22Rv1 (cell line): ENCODE measurements at regions not wholly inside any gene's neighbourhood (a gene's known extent, or its start where the extent isn't known, plus 50 kb on each side); places are given as distances from the start of the nearest gene placed in this dataset.

Source experiments
- H3K27ac ChIP-seq: fragments of 450-650 bp; 2 replicates; pipeline ENCODE4 v1.5.1; 2017
- CTCF ChIP-seq: fragments of 450-650 bp; IDR thresholded peaks from 2 replicates; pipeline ENCODE4 v1.5.1; 2017; ENCODE audit warnings: mild to moderate bottlenecking
- ZFX ChIP-seq: fragments of 450-650 bp; IDR thresholded peaks from 2 replicates; pipeline ENCODE4 v1.6.1; 2017; ENCODE audit warnings: antibody characterized with exemption, borderline replicate concordance

GRCh38 chr17:31700973-31701372, 158.1 kb downstream of the COPRS start:
- no peak overlapping the region for H3K27ac ChIP-seq
- TF ChIP-seq ZFX (no peak), CTCF (no peak)

DNA sequence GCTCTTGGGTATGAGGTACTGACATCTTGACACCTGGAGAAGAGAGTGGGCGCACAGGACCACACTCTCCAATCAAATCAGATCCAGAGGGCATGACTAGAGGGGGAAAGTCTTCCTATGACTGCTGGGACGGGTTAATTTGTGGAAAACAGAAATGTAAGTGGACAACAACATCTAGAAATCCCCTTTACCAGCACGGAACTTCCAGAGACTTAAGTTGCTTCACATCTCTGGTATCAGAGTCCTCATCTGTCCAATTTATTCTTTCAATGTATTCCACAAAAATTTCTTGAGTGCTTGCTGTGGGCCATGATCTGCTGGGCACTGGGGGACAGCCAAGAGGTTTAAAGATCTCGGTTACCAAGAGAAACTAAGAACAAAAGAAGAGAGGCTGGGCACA, 159.2 kb downstream of the COPRS start:
- H3K27ac ChIP-seq, result no peak overlapping the region

DNA sequence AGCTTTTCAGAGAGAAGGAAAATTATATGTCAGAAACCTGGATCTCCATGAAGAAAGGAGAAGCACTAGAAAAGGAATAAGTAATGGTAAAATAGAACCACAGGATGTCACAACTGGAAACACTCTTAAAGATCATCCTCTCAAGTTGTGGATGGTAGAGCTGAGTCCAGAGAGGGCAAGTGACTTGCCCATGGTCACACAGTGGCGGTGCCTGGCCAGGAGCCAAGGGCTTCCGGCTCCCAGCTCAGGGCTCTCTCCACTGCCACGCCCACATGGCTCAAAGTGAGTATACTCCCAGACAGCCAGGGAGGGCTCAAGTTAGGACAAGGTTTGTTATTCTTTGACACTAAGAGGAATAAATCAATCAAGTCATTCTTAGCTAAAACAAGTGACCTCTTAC, 159.8 kb downstream of the COPRS start:
- H3K27ac ChIP-seq, result no peak overlapping the region
- no peak for TF ChIP-seq ZFX
- no peak for TF ChIP-seq CTCF

More for the DNA sequence above, 159.2 kb downstream of the COPRS start:
- TF ChIP-seq CTCF (no peak), ZFX (no peak)

DNA sequence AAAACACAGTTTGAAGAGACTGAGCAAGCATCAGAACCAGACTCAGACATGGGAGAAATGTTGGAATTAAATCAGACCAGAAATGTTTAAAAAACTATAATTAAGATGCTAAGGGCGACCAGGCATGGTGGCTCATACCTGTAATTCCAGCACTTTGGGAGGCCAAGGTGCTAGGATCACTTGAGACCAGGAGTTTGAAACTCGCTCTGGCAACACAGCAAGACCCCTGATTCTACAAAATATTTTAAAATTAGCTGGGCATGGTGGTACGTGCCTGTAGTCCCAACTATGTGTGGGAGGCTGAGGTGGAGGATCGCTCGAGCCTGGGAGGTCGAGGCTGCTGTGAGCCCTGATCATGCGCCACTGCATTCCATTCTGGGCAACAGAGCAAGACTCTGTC, 160.3 kb downstream of the COPRS start:
- TF ChIP-seq ZFX (no peak), CTCF (no peak)
- no peak overlapping the region for H3K27ac ChIP-seq

- no peak for TF ChIP-seq CTCF
- no peak for TF ChIP-seq ZFX
- H3K27ac ChIP-seq, result no peak overlapping the region
These were observed 161.2 kb downstream of the COPRS start for GRCh38 chr17:31697838-31698237.

- no peak for TF ChIP-seq CTCF
- TF ChIP-seq ZFX, result no peak
- H3K27ac ChIP-seq, result no peak overlapping the region
These were observed 162.2 kb downstream of the COPRS start for GRCh38 chr17:31696703-31697325.

DNA sequence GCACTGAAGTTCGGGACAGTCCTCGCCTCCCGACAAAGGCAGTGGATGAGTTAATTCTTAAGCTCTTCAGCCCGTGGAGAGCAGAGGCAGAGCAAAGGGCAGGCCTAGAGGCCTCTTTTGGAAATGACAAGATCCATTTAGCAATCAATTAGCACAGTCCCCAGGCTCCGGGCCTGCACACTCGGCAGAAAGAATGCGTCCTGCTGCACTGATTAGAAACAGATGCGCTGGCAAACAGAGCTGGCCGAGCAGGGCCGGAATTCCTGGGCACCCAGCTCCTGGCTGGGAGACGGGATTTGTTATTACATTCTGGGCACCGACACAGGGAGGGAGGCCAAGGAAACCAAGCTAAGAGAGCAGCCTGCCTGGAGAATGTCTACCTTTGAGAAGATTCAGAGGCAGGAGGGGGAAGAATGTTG, 162.9 kb downstream of the COPRS start:
- no peak overlapping the region for H3K27ac ChIP-seq
- TF ChIP-seq ZFX, result no peak
- no peak for TF ChIP-seq CTCF
